Neural cell (in vitro differentiated cells): ENCODE measurements at regions not wholly inside any gene's neighbourhood (a gene's known extent, or its start where the extent isn't known, plus 50 kb on each side); places are given as distances from the start of the nearest gene placed in this dataset.

Experiments used
- EZH2 ChIP-seq: fragments of 200-600, 300-800 bp; shearing (Covaris generic), sonication (generic); IDR thresholded peaks from 2 replicates; pipeline ENCODE4 v1.6.1; 2014; ENCODE audit warnings: antibody characterized with exemption, low read length, borderline replicate concordance, mild to moderate bottlenecking; ENCODE audit not compliant: insufficient read depth, poor library complexity, severe bottlenecking
- POLR2AphosphoS5 ChIP-seq: IDR thresholded peaks from 2 replicates; pipeline ENCODE4 v1.6.1; 2012
- TF ChIP-seq, protein P1 (sequence below): fragments of 450-650 bp; IDR thresholded peaks from 2 replicates; pipeline ENCODE4 v1.5.1; 2014; ENCODE audit warnings: antibody characterized with exemption, mild to moderate bottlenecking, moderate library complexity; ENCODE audit not compliant: poor library complexity, severe bottlenecking

DNA sequence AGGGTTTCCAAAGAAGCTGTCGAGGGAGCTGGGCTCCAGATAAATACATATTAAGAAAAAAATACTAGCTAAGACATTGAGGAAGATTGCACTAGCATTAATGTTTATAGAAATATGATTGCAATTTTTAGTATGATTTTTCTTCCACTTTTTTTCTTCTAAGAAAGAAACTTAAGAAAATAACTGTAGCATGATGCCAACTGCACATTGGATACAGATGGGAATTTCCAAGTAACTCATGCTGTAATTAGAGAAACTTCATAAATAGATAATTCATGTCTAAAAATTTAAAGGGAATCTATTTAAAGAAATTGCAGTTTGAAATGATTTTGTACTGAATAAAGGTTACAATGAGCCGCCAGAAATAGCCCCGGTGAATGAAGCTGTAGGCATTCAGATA, 119.4 kb downstream of the POLR1F start:
- TF ChIP-seq, protein P1, sequence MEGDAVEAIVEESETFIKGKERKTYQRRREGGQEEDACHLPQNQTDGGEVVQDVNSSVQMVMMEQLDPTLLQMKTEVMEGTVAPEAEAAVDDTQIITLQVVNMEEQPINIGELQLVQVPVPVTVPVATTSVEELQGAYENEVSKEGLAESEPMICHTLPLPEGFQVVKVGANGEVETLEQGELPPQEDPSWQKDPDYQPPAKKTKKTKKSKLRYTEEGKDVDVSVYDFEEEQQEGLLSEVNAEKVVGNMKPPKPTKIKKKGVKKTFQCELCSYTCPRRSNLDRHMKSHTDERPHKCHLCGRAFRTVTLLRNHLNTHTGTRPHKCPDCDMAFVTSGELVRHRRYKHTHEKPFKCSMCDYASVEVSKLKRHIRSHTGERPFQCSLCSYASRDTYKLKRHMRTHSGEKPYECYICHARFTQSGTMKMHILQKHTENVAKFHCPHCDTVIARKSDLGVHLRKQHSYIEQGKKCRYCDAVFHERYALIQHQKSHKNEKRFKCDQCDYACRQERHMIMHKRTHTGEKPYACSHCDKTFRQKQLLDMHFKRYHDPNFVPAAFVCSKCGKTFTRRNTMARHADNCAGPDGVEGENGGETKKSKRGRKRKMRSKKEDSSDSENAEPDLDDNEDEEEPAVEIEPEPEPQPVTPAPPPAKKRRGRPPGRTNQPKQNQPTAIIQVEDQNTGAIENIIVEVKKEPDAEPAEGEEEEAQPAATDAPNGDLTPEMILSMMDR, result no peak
- TF ChIP-seq POLR2AphosphoS5 (no peak), EZH2 (no peak)
